ENCODE measurements at regions not wholly inside any gene's neighbourhood (a gene's known extent, or its start where the extent isn't known, plus 50 kb on each side); places are given as distances from the start of the nearest gene placed in this dataset.

GRCh38 chr3:96734273-96735009 is 80.0 kb upstream of the EPHA6 start:
- DNase-seq = no peak

- DNase-seq = no peak
These were observed 66.3 kb upstream of the EPHA6 start for GRCh38 chr3:96748139-96748538.

GRCh38 chr3:96750094-96750767 is 64.2 kb upstream of the EPHA6 start:
- no peak for DNase-seq

GRCh38 chr3:96753124-96753523 is 61.3 kb upstream of the EPHA6 start:
- DNase-seq = no peak

- no peak for DNase-seq
These were observed 60.3 kb upstream of the EPHA6 start for GRCh38 chr3:96754128-96754527.

GRCh38 chr3:96755519-96755918 is 58.9 kb upstream of the EPHA6 start:
- DNase-seq = peak in 1 of 2 experiments; percentile 39

- DNase-seq = no peak
These were observed 57.9 kb upstream of the EPHA6 start for GRCh38 chr3:96756516-96756915.

- DNase-seq = no peak
These were observed 53.4 kb upstream of the EPHA6 start for GRCh38 chr3:96760956-96761355.

All from NCI-H446 (cell line).